Endothelial cell (in vitro differentiated cells): ENCODE measurements at regions not wholly inside any gene's neighbourhood (a gene's known extent, or its start where the extent isn't known, plus 50 kb on each side); places are given as distances from the start of the nearest gene placed in this dataset.

ENCODE experiments used
- DNase-seq: peaks from one replicate; pipeline ENCODE4 v3.0.0; 2021; ENCODE audit warnings: low spot score
- H3K27ac Mint-ChIP-seq: one replicate; pipeline ENCODE4 v1.8.0; 2021; ENCODE audit warnings: mixed read lengths, inconsistent platforms; ENCODE audit not compliant: unreplicated experiment
- H3K27me3 Mint-ChIP-seq: one replicate; pipeline ENCODE4 v1.8.0; 2021; ENCODE audit warnings: mild to moderate bottlenecking, moderate library complexity, mixed read lengths, inconsistent platforms; ENCODE audit not compliant: unreplicated experiment
- H3K36me3 Mint-ChIP-seq: one replicate; pipeline ENCODE4 v1.8.0; 2021; ENCODE audit warnings: mild to moderate bottlenecking, low read depth, mixed read lengths, inconsistent platforms; ENCODE audit not compliant: unreplicated experiment
- H3K4me1 Mint-ChIP-seq: one replicate; pipeline ENCODE4 v1.8.0; 2021; ENCODE audit warnings: mild to moderate bottlenecking, mixed read lengths, inconsistent platforms; ENCODE audit not compliant: unreplicated experiment
- H3K4me3 Mint-ChIP-seq: one replicate; pipeline ENCODE4 v1.8.0; 2021; ENCODE audit warnings: mild to moderate bottlenecking, mixed read lengths, inconsistent platforms; ENCODE audit not compliant: unreplicated experiment
- H3K9me3 Mint-ChIP-seq: one replicate; pipeline ENCODE4 v1.8.0; 2021; ENCODE audit warnings: mixed read lengths, inconsistent platforms; ENCODE audit not compliant: unreplicated experiment
- CTCF ChIP-seq: fragments of 200-600 bp; sonication (generic); IDR thresholded peaks from one replicate; pipeline ENCODE4 v1.5.0; 2021; ENCODE audit warnings: antibody characterized with exemption; ENCODE audit not compliant: unreplicated experiment

- H3K4me3 Mint-ChIP-seq = no peak overlapping the region
- H3K9me3 Mint-ChIP-seq = no peaks in the 10 kb centered on the region
- DNase-seq = peak; percentile 30
- peaks cover 27% of the 10 kb centered on the region for H3K4me1 Mint-ChIP-seq
- TF ChIP-seq CTCF = no peak
- peaks cover 16% of the 10 kb centered on the region for H3K27me3 Mint-ChIP-seq
- no peaks in the 10 kb centered on the region for H3K36me3 Mint-ChIP-seq
- H3K27ac Mint-ChIP-seq = no peak overlapping the region
Measured at GRCh38 chr15:70259640-70260508, 162.2 kb upstream of the TLE3 start.

- no peak for DNase-seq
- Mint-ChIP-seq H3K27me3 (peaks cover 16% of the 10 kb centered on the region), H3K27ac (no peak overlapping the region), H3K4me1 (peaks cover 24% of the 10 kb centered on the region), H3K4me3 (no peak overlapping the region), H3K36me3 (no peaks in the 10 kb centered on the region), H3K9me3 (no peaks in the 10 kb centered on the region)
- no peak for TF ChIP-seq CTCF
Measured at GRCh38 chr15:70259028-70259424, 161.3 kb upstream of the TLE3 start.

GRCh38 chr15:70258369-70259027, 160.8 kb upstream of the TLE3 start:
- TF ChIP-seq CTCF = no peak
- DNase-seq = no peak
- H3K27ac Mint-ChIP-seq = no peak overlapping the region
- no peaks in the 10 kb centered on the region for H3K36me3 Mint-ChIP-seq
- peaks cover 18% of the 10 kb centered on the region for H3K4me1 Mint-ChIP-seq
- peaks cover 19% of the 10 kb centered on the region for H3K27me3 Mint-ChIP-seq
- no peaks in the 10 kb centered on the region for H3K9me3 Mint-ChIP-seq
- H3K4me3 Mint-ChIP-seq = no peak overlapping the region

- Mint-ChIP-seq H3K27me3 (peaks cover 19% of the 10 kb centered on the region), H3K36me3 (no peaks in the 10 kb centered on the region), H3K27ac (no peak overlapping the region), H3K4me1 (peaks cover 12% of the 10 kb centered on the region), H3K4me3 (no peak overlapping the region), H3K9me3 (no peaks in the 10 kb centered on the region)
- TF ChIP-seq CTCF = no peak
- DNase-seq = no peak
Measured at GRCh38 chr15:70257573-70258248, 160.0 kb upstream of the TLE3 start.
